H1 (cell line): ENCODE measurements at regions not wholly inside any gene's neighbourhood (a gene's known extent, or its start where the extent isn't known, plus 50 kb on each side); places are given as distances from the start of the nearest gene placed in this dataset.

Experiments
- CEBPB ChIP-seq: IDR thresholded peaks from 2 replicates; pipeline ENCODE4 v1.6.1; 2012; ENCODE audit warnings: low read depth, low read length
- POLR2AphosphoS5 ChIP-seq: IDR thresholded peaks from 2 replicates; pipeline ENCODE4 v1.6.1; 2011; ENCODE audit warnings: low read depth, low read length

DNA sequence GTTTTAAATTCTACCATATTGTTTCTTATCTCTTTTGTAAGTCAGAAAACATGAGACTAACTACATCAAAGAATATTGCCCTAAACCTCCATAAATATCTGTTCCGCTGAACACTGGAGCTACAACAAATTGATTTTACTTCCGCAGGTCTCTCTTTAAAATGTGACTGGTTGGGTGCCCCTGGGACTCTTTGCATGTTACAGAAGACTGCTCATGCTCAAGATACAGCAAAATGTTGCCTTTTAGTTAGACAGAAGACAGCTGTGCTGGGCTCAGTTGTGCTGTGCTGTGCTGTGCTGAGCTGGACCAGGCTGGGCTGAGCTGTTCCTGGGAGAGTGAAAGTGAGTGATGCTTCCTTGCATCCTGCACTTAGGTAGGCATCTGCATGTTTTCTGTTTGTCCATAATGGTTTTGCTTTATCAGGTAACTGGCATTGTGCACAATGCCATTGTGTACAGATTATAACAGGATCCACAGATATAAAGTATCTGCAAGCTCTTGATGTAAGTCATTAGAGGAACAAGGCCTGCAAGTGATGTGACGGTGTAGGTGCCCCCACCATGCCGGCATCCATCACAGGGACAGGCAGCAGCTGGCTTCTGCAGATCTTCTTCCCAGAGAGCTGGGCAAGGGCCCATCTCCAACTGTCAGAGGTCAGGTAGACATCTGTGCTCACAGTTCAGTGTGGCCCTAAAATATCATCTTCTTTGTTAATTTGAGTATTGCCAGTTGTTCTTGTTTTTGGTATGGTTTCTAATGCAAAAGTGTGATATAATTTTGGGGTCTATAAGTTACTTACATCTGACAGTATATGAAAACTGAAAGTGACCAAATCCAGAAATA is 972.5 kb upstream of the CELF2 start (continued):
- TF ChIP-seq POLR2AphosphoS5 (no peak), CEBPB (no peak)
